MM.1S (cell line): ENCODE measurements at regions not wholly inside any gene's neighbourhood (a gene's known extent, or its start where the extent isn't known, plus 50 kb on each side); places are given as distances from the start of the nearest gene placed in this dataset.

Experiments
- DNase-seq: peaks from one replicate; pipeline ENCODE4 v3.0.0-alpha.2; 2015
- H2AFZ ChIP-seq: fragments of 300-600 bp; sonication (generic); 2 replicates; pipeline ENCODE4 v1.6.0; 2016; ENCODE audit warnings: antibody characterized with exemption, low read length
- H3F3A ChIP-seq: fragments of 300-600 bp; sonication (generic); 2 replicates; pipeline ENCODE4 v1.6.1; 2016; ENCODE audit warnings: mild to moderate bottlenecking, antibody characterized with exemption, low read length, moderate library complexity, mixed read lengths; ENCODE audit not compliant: insufficient read depth
- H3K27ac ChIP-seq: fragments of 300-600 bp; sonication (generic); 2 replicates; pipeline ENCODE4 v1.5.1; 2016; ENCODE audit warnings: mild to moderate bottlenecking, low read length
- H3K27me3 ChIP-seq: fragments of 300-600 bp; sonication (generic); replicated peaks from 2 replicates; pipeline ENCODE4 v1.6.0; 2016; ENCODE audit warnings: low read length; ENCODE audit not compliant: insufficient read depth
- H3K36me3 ChIP-seq: fragments of 300-600 bp; sonication (generic); replicated peaks from 2 replicates; pipeline ENCODE4 v1.6.1; 2016; ENCODE audit warnings: mild to moderate bottlenecking, low read length, mixed read lengths; ENCODE audit not compliant: insufficient read depth
- H3K4me1 ChIP-seq: fragments of 300-600 bp; sonication (generic); 2 replicates; pipeline ENCODE4 v1.6.1; 2016; ENCODE audit warnings: low read length, mixed read lengths
- H3K4me2 ChIP-seq: fragments of 300-600 bp; sonication (generic); 2 replicates; pipeline ENCODE4 v1.6.0; 2016; ENCODE audit warnings: low read depth, low read length
- H3K4me3 ChIP-seq: fragments of 300-600 bp; sonication (generic); 2 replicates; pipeline ENCODE4 v1.5.1; 2016; ENCODE audit warnings: low read length, mixed read lengths
- H3K79me2 ChIP-seq: fragments of 300-600 bp; sonication (generic); 2 replicates; pipeline ENCODE4 v1.6.1; 2016; ENCODE audit warnings: mixed run types, low read length, mixed read lengths
- H3K9ac ChIP-seq: fragments of 300-600 bp; sonication (generic); 2 replicates; pipeline ENCODE4 v1.6.1; 2016; ENCODE audit warnings: low read length, mixed read lengths
- H3K9me2 ChIP-seq: fragments of 300-600 bp; sonication (generic); replicated peaks from 2 replicates; pipeline ENCODE4 v1.6.1; 2016; ENCODE audit warnings: mild to moderate bottlenecking, low read length, mixed read lengths; ENCODE audit not compliant: insufficient read depth
- H3K9me3 ChIP-seq: fragments of 300-600 bp; sonication (generic); replicated peaks from 2 replicates; pipeline ENCODE4 v1.6.1; 2016; ENCODE audit warnings: mild to moderate bottlenecking, low read length, mixed read lengths; ENCODE audit not compliant: insufficient read depth
- H4K20me1 ChIP-seq: fragments of 300-600 bp; sonication (generic); 2 replicates; pipeline ENCODE4 v1.6.1; 2016; ENCODE audit warnings: mild to moderate bottlenecking, low read length, moderate library complexity, mixed read lengths; ENCODE audit not compliant: insufficient read depth
- CTCF ChIP-seq: fragments of 300-600 bp; sonication (generic); IDR thresholded peaks from 2 replicates; pipeline ENCODE4 v1.5.1; 2016; ENCODE audit warnings: antibody characterized with exemption, low read length, mixed read lengths
- EZH2 ChIP-seq: fragments of 300-600 bp; sonication (generic); optimal IDR thresholded peaks from 2 replicates; pipeline ENCODE3; 2017; ENCODE audit warnings: low read depth, mild to moderate bottlenecking, antibody characterized with exemption, low read length, mixed read lengths
- EZH2phosphoT487 ChIP-seq: fragments of 300-600 bp; sonication (generic); IDR thresholded peaks from 2 replicates; pipeline ENCODE4 v1.6.1; 2018; ENCODE audit warnings: antibody characterized with exemption, low read length

- DNase-seq, result no peak
- Histone ChIP-seq H3K27me3 (no peaks in the 10 kb centered on the region), H3K9me2 (no peaks in the 10 kb centered on the region), H3K4me2 (no peak overlapping the region), H3F3A (no peaks in the 10 kb centered on the region), H3K36me3 (no peaks in the 10 kb centered on the region), H3K4me3 (no peak overlapping the region), H3K4me1 (no peaks in the 10 kb centered on the region), H2AFZ (no peak overlapping the region), H3K9ac (no peak overlapping the region), H3K9me3 (no peaks in the 10 kb centered on the region), H4K20me1 (no peaks in the 10 kb centered on the region), H3K79me2 (no peaks in the 10 kb centered on the region), H3K27ac (no peak overlapping the region)
- TF ChIP-seq EZH2phosphoT487, result no peak
- TF ChIP-seq EZH2, result no peak
- no peak for TF ChIP-seq CTCF
These were observed 81.9 kb upstream of the WLS start for GRCh38 chr1:68314151-68314780.

GRCh38 chr1:68313735-68314134, 81.4 kb upstream of the WLS start:
- H3K4me1 ChIP-seq, result no peaks in the 10 kb centered on the region

GRCh38 chr1:68308034-68308433, 75.7 kb upstream of the WLS start:
- Histone ChIP-seq H3K4me3 (no peak overlapping the region), H3K79me2 (no peaks in the 10 kb centered on the region), H3K9me2 (no peaks in the 10 kb centered on the region), H4K20me1 (no peaks in the 10 kb centered on the region), H3K4me2 (no peak overlapping the region), H3K9me3 (no peaks in the 10 kb centered on the region), H2AFZ (no peak overlapping the region), H3K4me1 (no peaks in the 10 kb centered on the region), H3F3A (no peaks in the 10 kb centered on the region), H3K36me3 (no peaks in the 10 kb centered on the region), H3K27me3 (no peaks in the 10 kb centered on the region), H3K9ac (no peak overlapping the region), H3K27ac (no peak overlapping the region)
- DNase-seq, result no peak
- TF ChIP-seq CTCF (no peak), EZH2 (no peak), EZH2phosphoT487 (no peak)

More at GRCh38 chr1:68313735-68314134, 81.4 kb upstream of the WLS start:
- DNase-seq, result no peak
- H3K36me3 ChIP-seq, result no peaks in the 10 kb centered on the region
- H3K4me2 ChIP-seq, result no peak overlapping the region
- no peaks in the 10 kb centered on the region for H4K20me1 ChIP-seq
- no peaks in the 10 kb centered on the region for H3K9me2 ChIP-seq
- no peaks in the 10 kb centered on the region for H3K9me3 ChIP-seq
- H3K79me2 ChIP-seq, result no peaks in the 10 kb centered on the region
- H3K4me3 ChIP-seq, result no peak overlapping the region
- H3K27me3 ChIP-seq, result no peaks in the 10 kb centered on the region
- TF ChIP-seq EZH2 (no peak), CTCF (no peak), EZH2phosphoT487 (no peak)
- no peak overlapping the region for H3K9ac ChIP-seq
- no peak overlapping the region for H3K27ac ChIP-seq
- no peaks in the 10 kb centered on the region for H3F3A ChIP-seq
- H2AFZ ChIP-seq, result no peak overlapping the region
